ENCODE measurements at regions not wholly inside any gene's neighbourhood (a gene's known extent, or its start where the extent isn't known, plus 50 kb on each side); places are given as distances from the start of the nearest gene placed in this dataset.

GRCh38 chr14:101462726-101463565, 98.3 kb upstream of the DIO3 start:
- no peak for DNase-seq

GRCh38 chr14:101463566-101464171, 97.6 kb upstream of the DIO3 start:
- no peak for DNase-seq

- DNase-seq, result no peak
Measured at GRCh38 chr14:101464310-101464983, 96.8 kb upstream of the DIO3 start.

GRCh38 chr14:101464984-101465794, 96.1 kb upstream of the DIO3 start:
- DNase-seq, result no peak

- no peak for DNase-seq
Measured at GRCh38 chr14:101465795-101466448, 95.4 kb upstream of the DIO3 start.

- DNase-seq, result no peak
Measured at GRCh38 chr14:101466456-101467180, 94.7 kb upstream of the DIO3 start.

GRCh38 chr14:101467181-101467926, 93.9 kb upstream of the DIO3 start:
- no peak for DNase-seq

GRCh38 chr14:101469382-101470247, 91.7 kb upstream of the DIO3 start:
- no peak for DNase-seq

GRCh38 chr14:101470266-101470665, 91.0 kb upstream of the DIO3 start:
- DNase-seq, result no peak

GRCh38 chr14:101471723-101472517, 89.4 kb upstream of the DIO3 start:
- DNase-seq, result no peak

- DNase-seq, result no peak
Measured at GRCh38 chr14:101472518-101472849, 88.8 kb upstream of the DIO3 start.

GRCh38 chr14:101473045-101473729, 88.1 kb upstream of the DIO3 start:
- DNase-seq, result no peak

- no peak for DNase-seq
Measured at GRCh38 chr14:101473795-101474562, 87.3 kb upstream of the DIO3 start.

GRCh38 chr14:101474563-101475455, 86.5 kb upstream of the DIO3 start:
- no peak for DNase-seq

GRCh38 chr14:101475456-101476257, 85.6 kb upstream of the DIO3 start:
- no peak for DNase-seq
